ENCODE measurements at regions not wholly inside any gene's neighbourhood (a gene's known extent, or its start where the extent isn't known, plus 50 kb on each side); places are given as distances from the start of the nearest gene placed in this dataset.
"Not testable (repeated sequence)": the region's sequence is repeated elsewhere in the genome, so short reads cannot be mapped to it uniquely, and the experiment has no call there.

GRCh38 chr1:163981500-163982030, 577.4 kb upstream of the PBX1 start:
- no peak for DNase-seq (ENCODE audit: low spot score)

- DNase-seq (ENCODE audit: low spot score): no peak
These were observed 575.9 kb upstream of the PBX1 start for GRCh38 chr1:163983097-163983496.

GRCh38 chr1:163985700-163986099, 573.3 kb upstream of the PBX1 start:
- peak; percentile 4 for DNase-seq (ENCODE audit: low spot score)

- DNase-seq (ENCODE audit: low spot score): peak; percentile 1
These were observed 559.9 kb upstream of the PBX1 start for GRCh38 chr1:163999131-163999530.

- not testable (repeated sequence) for DNase-seq (ENCODE audit: low spot score)
These were observed 552.8 kb upstream of the PBX1 start for GRCh38 chr1:164006186-164006585.

GRCh38 chr1:164006621-164007020, 552.4 kb upstream of the PBX1 start:
- DNase-seq (ENCODE audit: low spot score): no peak

GRCh38 chr1:164017239-164017638, 541.7 kb upstream of the PBX1 start:
- no peak for DNase-seq (ENCODE audit: low spot score)

- no peak for DNase-seq (ENCODE audit: low spot score)
These were observed 538.6 kb upstream of the PBX1 start for GRCh38 chr1:164020391-164020790.

- no peak for DNase-seq (ENCODE audit: low spot score)
These were observed 537.2 kb upstream of the PBX1 start for GRCh38 chr1:164021813-164022212.

- DNase-seq (ENCODE audit: low spot score): no peak
These were observed 525.2 kb upstream of the PBX1 start for GRCh38 chr1:164033782-164034181.

- DNase-seq (ENCODE audit: low spot score): no peak
These were observed 518.2 kb upstream of the PBX1 start for GRCh38 chr1:164040754-164041153.

GRCh38 chr1:164051782-164052181, 507.2 kb upstream of the PBX1 start:
- DNase-seq (ENCODE audit: low spot score): no peak

GRCh38 chr1:164054331-164054730, 504.7 kb upstream of the PBX1 start:
- no peak for DNase-seq (ENCODE audit: low spot score)

GRCh38 chr1:164058198-164058597, 500.8 kb upstream of the PBX1 start:
- DNase-seq (ENCODE audit: low spot score): no peak

GRCh38 chr1:164061528-164061927, 497.5 kb upstream of the PBX1 start:
- no peak for DNase-seq (ENCODE audit: low spot score)

GRCh38 chr1:164064501-164064900, 494.5 kb upstream of the PBX1 start:
- peak; percentile 41 for DNase-seq (ENCODE audit: low spot score)

GRCh38 chr1:164071288-164071687, 487.7 kb upstream of the PBX1 start:
- no peak for DNase-seq (ENCODE audit: low spot score)

- DNase-seq (ENCODE audit: low spot score): no peak
These were observed 472.2 kb upstream of the PBX1 start for GRCh38 chr1:164086832-164087231.

GRCh38 chr1:164087906-164088453, 471.0 kb upstream of the PBX1 start:
- DNase-seq (ENCODE audit: low spot score): no peak

- DNase-seq (ENCODE audit: low spot score): no peak
These were observed 466.2 kb upstream of the PBX1 start for GRCh38 chr1:164092603-164093353.

GRCh38 chr1:164093543-164093942, 465.4 kb upstream of the PBX1 start:
- no peak for DNase-seq (ENCODE audit: low spot score)

- no peak for DNase-seq (ENCODE audit: low spot score)
These were observed 457.2 kb upstream of the PBX1 start for GRCh38 chr1:164101802-164102201.

- DNase-seq (ENCODE audit: low spot score): no peak
These were observed 427.0 kb upstream of the PBX1 start for GRCh38 chr1:164131949-164132348.

Measured in umbilical cord (tissue), 1 donor.